ENCODE measurements at regions not wholly inside any gene's neighbourhood (a gene's known extent, or its start where the extent isn't known, plus 50 kb on each side); places are given as distances from the start of the nearest gene placed in this dataset.
A peak's percentile ranks its signal among the peaks of the same experiment; 100 is the strongest.
"Not testable (repeated sequence)": the region's sequence is repeated elsewhere in the genome, so short reads cannot be mapped to it uniquely, and the experiment has no call there.

GRCh38 chr2:87075054-87075790 is 53.6 kb upstream of the PLGLB1 start:
- H3K4me3 ChIP-seq (ENCODE audit: low read depth in 1 of 2, low read length in 2 of 2), result peak overlapping the region; percentile 47 to 68
- H3K36me3 ChIP-seq (ENCODE audit: control insufficient read depth in 1 of 2, insufficient read depth in 2 of 2, low read length in 2 of 2); H3K27me3 ChIP-seq (ENCODE audit: control insufficient read depth in 1 of 2, insufficient read depth in 2 of 2, low read length in 2 of 2); H3K27ac ChIP-seq (ENCODE audit: low read depth, low read length); H3K9me3 ChIP-seq (ENCODE audit: control insufficient read depth in 1 of 2, low read length in 2 of 2); H3K4me1 ChIP-seq (ENCODE audit: control insufficient read depth in 1 of 2, insufficient read depth in 2 of 2, low read length in 2 of 2): not testable (repeated sequence)
- peak overlapping the region in 1 of 2 donors; percentile 57 for H3K9ac ChIP-seq (ENCODE audit: low read depth in 1 of 2, low read length in 2 of 2)

GRCh38 chr2:87075791-87076252 is 54.2 kb upstream of the PLGLB1 start:
- not testable (repeated sequence) for H3K9me3 ChIP-seq (ENCODE audit: control insufficient read depth in 1 of 2, low read length in 2 of 2); H3K4me1 ChIP-seq (ENCODE audit: control insufficient read depth in 1 of 2, insufficient read depth in 2 of 2, low read length in 2 of 2); H3K27me3 ChIP-seq (ENCODE audit: control insufficient read depth in 1 of 2, insufficient read depth in 2 of 2, low read length in 2 of 2); H3K36me3 ChIP-seq (ENCODE audit: control insufficient read depth in 1 of 2, insufficient read depth in 2 of 2, low read length in 2 of 2)
- peak overlapping the region; percentile 70 for H3K27ac ChIP-seq (ENCODE audit: low read depth, low read length)
- peak overlapping the region in 1 of 2 donors; percentile 57 for H3K9ac ChIP-seq (ENCODE audit: low read depth in 1 of 2, low read length in 2 of 2)
- peak overlapping the region; percentile 15 to 68 for H3K4me3 ChIP-seq (ENCODE audit: low read depth in 1 of 2, low read length in 2 of 2)

DNA sequence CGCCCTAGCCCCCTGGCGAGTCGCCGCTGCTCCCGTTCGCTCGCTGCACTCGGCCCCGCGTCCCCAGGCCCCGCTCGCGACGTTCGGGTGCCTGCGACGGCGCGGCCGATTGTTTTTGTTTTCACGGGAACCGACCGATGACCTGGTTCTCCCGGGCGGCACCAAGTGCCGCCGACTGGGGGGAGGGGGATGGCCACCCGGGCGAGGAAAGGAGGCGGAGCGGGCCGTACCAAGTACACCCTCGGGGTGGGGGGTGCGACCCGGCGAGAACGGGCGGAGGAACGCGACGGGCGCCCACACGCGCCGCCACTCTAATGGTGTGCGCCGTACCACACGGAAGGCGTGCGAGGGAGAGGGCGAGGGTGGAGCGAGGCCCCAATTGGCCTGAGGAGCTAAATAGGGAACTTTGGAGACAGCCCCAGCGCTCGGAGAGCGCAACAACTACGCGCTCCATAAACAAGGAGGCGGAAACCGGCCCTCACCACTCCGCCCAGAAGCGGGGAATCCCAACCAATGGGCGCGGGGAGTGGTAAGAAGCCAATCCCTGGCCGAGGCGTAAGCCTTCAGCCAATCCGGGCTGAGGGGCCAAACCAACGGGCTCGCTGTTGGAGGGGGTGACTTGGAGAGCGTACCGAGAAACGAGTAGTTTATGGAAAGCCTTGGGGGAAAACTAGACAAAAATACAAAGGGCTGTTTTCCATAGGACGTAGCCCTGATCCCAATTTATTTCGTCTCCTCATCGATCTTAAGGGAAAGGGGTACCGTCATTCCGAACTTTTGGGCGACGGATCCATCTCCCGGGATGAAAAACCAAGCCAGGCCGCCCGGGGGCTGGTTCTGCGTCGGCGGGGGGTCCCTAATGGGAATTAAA is 54.8 kb upstream of the PLGLB1 start:
- Histone ChIP-seq H3K9ac (ENCODE audit: low read depth in 1 of 2, low read length in 2 of 2) (peak overlapping the region in 1 of 2 donors; percentile 30), H3K4me3 (ENCODE audit: low read depth in 1 of 2, low read length in 2 of 2) (peak overlapping the region; percentile 58 to 59), H3K27ac (ENCODE audit: low read depth, low read length) (peak overlapping the region; percentile 80)
- not testable (repeated sequence) for H3K27me3 ChIP-seq (ENCODE audit: control insufficient read depth in 1 of 2, insufficient read depth in 2 of 2, low read length in 2 of 2); H3K4me1 ChIP-seq (ENCODE audit: control insufficient read depth in 1 of 2, insufficient read depth in 2 of 2, low read length in 2 of 2); H3K9me3 ChIP-seq (ENCODE audit: control insufficient read depth in 1 of 2, low read length in 2 of 2); H3K36me3 ChIP-seq (ENCODE audit: control insufficient read depth in 1 of 2, insufficient read depth in 2 of 2, low read length in 2 of 2)

DNA sequence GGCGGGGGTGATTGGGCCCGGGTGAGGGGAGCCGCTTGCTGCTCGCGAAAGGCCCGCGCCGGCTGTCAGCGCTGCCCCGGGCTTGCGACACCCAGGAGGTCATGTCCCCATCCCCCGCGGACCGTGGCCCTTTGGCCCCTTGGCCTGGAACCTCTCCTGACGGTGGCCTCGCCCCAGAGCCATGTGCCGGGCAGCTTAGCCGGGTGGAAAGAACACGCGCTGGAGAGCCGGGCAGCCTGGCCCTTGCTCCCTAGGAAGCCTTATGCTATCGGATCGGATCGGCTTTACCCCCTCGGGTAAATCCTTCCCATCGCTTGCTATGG is 55.4 kb upstream of the PLGLB1 start:
- peak overlapping the region; percentile 58 to 59 for H3K4me3 ChIP-seq (ENCODE audit: low read depth in 1 of 2, low read length in 2 of 2)
- H3K4me1 ChIP-seq (ENCODE audit: control insufficient read depth in 1 of 2, insufficient read depth in 2 of 2, low read length in 2 of 2); H3K9ac ChIP-seq (ENCODE audit: low read depth in 1 of 2, low read length in 2 of 2); H3K9me3 ChIP-seq (ENCODE audit: control insufficient read depth in 1 of 2, low read length in 2 of 2); H3K36me3 ChIP-seq (ENCODE audit: control insufficient read depth in 1 of 2, insufficient read depth in 2 of 2, low read length in 2 of 2); H3K27me3 ChIP-seq (ENCODE audit: control insufficient read depth in 1 of 2, insufficient read depth in 2 of 2, low read length in 2 of 2): not testable (repeated sequence)
- H3K27ac ChIP-seq (ENCODE audit: low read depth, low read length), result peak overlapping the region; percentile 80

DNA sequence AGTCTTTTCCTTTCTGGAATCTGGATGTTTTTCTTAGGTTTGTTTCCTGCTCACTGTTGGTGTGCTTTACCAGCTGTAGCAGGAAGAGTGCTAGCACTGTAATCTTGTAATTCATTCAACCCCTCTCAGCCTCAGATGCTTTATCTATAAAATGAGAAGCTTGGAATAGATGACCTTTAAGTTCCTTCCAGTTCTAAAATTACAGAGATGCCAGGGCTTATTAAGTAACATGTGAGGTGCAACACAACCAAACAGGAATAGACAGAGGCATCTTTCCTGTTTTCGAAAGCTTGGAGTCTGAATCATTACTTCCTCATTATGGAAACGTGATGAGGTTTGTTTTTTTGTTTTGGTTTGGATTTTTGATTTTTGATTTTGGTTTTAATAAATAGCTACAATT is 60.1 kb upstream of the PLGLB1 start:
- not testable (repeated sequence) for H3K9me3 ChIP-seq (ENCODE audit: control insufficient read depth in 1 of 2, low read length in 2 of 2); H3K27ac ChIP-seq (ENCODE audit: low read depth, low read length); H3K9ac ChIP-seq (ENCODE audit: low read depth in 1 of 2, low read length in 2 of 2); H3K4me1 ChIP-seq (ENCODE audit: control insufficient read depth in 1 of 2, insufficient read depth in 2 of 2, low read length in 2 of 2); H3K36me3 ChIP-seq (ENCODE audit: control insufficient read depth in 1 of 2, insufficient read depth in 2 of 2, low read length in 2 of 2); H3K27me3 ChIP-seq (ENCODE audit: control insufficient read depth in 1 of 2, insufficient read depth in 2 of 2, low read length in 2 of 2); H3K4me3 ChIP-seq (ENCODE audit: low read depth in 1 of 2, low read length in 2 of 2)

DNA sequence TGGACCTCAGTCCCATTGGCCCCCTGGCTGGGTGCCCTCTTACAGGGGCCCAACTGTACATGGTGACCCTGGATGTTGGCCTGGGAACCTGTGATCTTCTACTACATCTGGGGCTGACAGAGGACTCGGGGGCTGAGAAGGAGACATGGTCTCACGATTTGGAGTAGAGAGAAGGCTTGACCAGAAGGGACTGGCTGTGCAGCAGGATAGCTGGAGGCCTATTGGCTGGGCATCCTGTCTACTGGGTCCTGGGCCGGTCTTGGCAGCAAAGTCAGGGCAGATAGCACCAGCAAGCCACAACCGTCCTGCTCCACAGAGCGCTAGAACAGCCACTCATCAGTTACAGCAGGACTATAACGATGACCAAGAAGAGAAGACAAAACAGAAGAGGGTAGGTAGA is 66.4 kb upstream of the PLGLB1 start:
- not testable (repeated sequence) for H3K4me1 ChIP-seq (ENCODE audit: control insufficient read depth in 1 of 2, insufficient read depth in 2 of 2, low read length in 2 of 2); H3K27ac ChIP-seq (ENCODE audit: low read depth, low read length); H3K27me3 ChIP-seq (ENCODE audit: control insufficient read depth in 1 of 2, insufficient read depth in 2 of 2, low read length in 2 of 2); H3K9ac ChIP-seq (ENCODE audit: low read depth in 1 of 2, low read length in 2 of 2); H3K9me3 ChIP-seq (ENCODE audit: control insufficient read depth in 1 of 2, low read length in 2 of 2); H3K4me3 ChIP-seq (ENCODE audit: low read depth in 1 of 2, low read length in 2 of 2); H3K36me3 ChIP-seq (ENCODE audit: control insufficient read depth in 1 of 2, insufficient read depth in 2 of 2, low read length in 2 of 2)

GRCh38 chr2:87089401-87089800 is 67.8 kb upstream of the PLGLB1 start:
- H3K4me3 ChIP-seq (ENCODE audit: low read depth in 1 of 2, low read length in 2 of 2); H3K4me1 ChIP-seq (ENCODE audit: control insufficient read depth in 1 of 2, insufficient read depth in 2 of 2, low read length in 2 of 2); H3K9me3 ChIP-seq (ENCODE audit: control insufficient read depth in 1 of 2, low read length in 2 of 2); H3K27ac ChIP-seq (ENCODE audit: low read depth, low read length); H3K36me3 ChIP-seq (ENCODE audit: control insufficient read depth in 1 of 2, insufficient read depth in 2 of 2, low read length in 2 of 2); H3K27me3 ChIP-seq (ENCODE audit: control insufficient read depth in 1 of 2, insufficient read depth in 2 of 2, low read length in 2 of 2); H3K9ac ChIP-seq (ENCODE audit: low read depth in 1 of 2, low read length in 2 of 2): not testable (repeated sequence)

- not testable (repeated sequence) for H3K4me1 ChIP-seq (ENCODE audit: control insufficient read depth in 1 of 2, insufficient read depth in 2 of 2, low read length in 2 of 2); H3K36me3 ChIP-seq (ENCODE audit: control insufficient read depth in 1 of 2, insufficient read depth in 2 of 2, low read length in 2 of 2); H3K9me3 ChIP-seq (ENCODE audit: control insufficient read depth in 1 of 2, low read length in 2 of 2); H3K9ac ChIP-seq (ENCODE audit: low read depth in 1 of 2, low read length in 2 of 2); H3K27ac ChIP-seq (ENCODE audit: low read depth, low read length); H3K4me3 ChIP-seq (ENCODE audit: low read depth in 1 of 2, low read length in 2 of 2); H3K27me3 ChIP-seq (ENCODE audit: control insufficient read depth in 1 of 2, insufficient read depth in 2 of 2, low read length in 2 of 2)
These were observed 71.6 kb upstream of the PLGLB1 start for GRCh38 chr2:87093252-87093651.

GRCh38 chr2:87093937-87094529 is 72.4 kb upstream of the PLGLB1 start:
- H3K4me1 ChIP-seq (ENCODE audit: control insufficient read depth in 1 of 2, insufficient read depth in 2 of 2, low read length in 2 of 2); H3K9ac ChIP-seq (ENCODE audit: low read depth in 1 of 2, low read length in 2 of 2); H3K9me3 ChIP-seq (ENCODE audit: control insufficient read depth in 1 of 2, low read length in 2 of 2); H3K36me3 ChIP-seq (ENCODE audit: control insufficient read depth in 1 of 2, insufficient read depth in 2 of 2, low read length in 2 of 2); H3K27me3 ChIP-seq (ENCODE audit: control insufficient read depth in 1 of 2, insufficient read depth in 2 of 2, low read length in 2 of 2); H3K4me3 ChIP-seq (ENCODE audit: low read depth in 1 of 2, low read length in 2 of 2); H3K27ac ChIP-seq (ENCODE audit: low read depth, low read length): not testable (repeated sequence)

DNA sequence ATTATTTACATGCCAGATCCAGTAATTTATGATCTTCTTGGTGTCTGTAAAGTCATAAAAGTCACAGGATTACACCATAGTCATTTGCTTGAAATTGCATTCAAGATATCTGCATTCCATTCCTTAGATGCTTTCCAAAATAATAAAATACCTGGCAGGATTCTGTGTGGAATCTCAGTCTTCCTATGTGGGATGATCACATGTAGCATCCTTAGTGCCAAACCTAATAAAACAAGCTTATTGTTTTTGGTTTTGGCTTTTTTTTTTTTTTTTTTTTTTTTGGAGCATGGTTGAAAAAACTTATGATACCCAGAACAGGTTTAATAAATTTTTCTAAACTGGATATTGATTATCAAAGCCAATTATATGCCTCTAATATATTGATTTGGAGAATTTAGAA is 74.2 kb upstream of the PLGLB1 start:
- not testable (repeated sequence) for H3K27me3 ChIP-seq (ENCODE audit: control insufficient read depth in 1 of 2, insufficient read depth in 2 of 2, low read length in 2 of 2)

More for the DNA sequence above, 74.2 kb upstream of the PLGLB1 start:
- H3K9ac ChIP-seq (ENCODE audit: low read depth in 1 of 2, low read length in 2 of 2); H3K4me1 ChIP-seq (ENCODE audit: control insufficient read depth in 1 of 2, insufficient read depth in 2 of 2, low read length in 2 of 2); H3K4me3 ChIP-seq (ENCODE audit: low read depth in 1 of 2, low read length in 2 of 2); H3K9me3 ChIP-seq (ENCODE audit: control insufficient read depth in 1 of 2, low read length in 2 of 2); H3K36me3 ChIP-seq (ENCODE audit: control insufficient read depth in 1 of 2, insufficient read depth in 2 of 2, low read length in 2 of 2); H3K27ac ChIP-seq (ENCODE audit: low read depth, low read length): not testable (repeated sequence)

All from duodenal mucosa (tissue), 2 donors.